ENCODE measurements at regions not wholly inside any gene's neighbourhood (a gene's known extent, or its start where the extent isn't known, plus 50 kb on each side); places are given as distances from the start of the nearest gene placed in this dataset.

DNA sequence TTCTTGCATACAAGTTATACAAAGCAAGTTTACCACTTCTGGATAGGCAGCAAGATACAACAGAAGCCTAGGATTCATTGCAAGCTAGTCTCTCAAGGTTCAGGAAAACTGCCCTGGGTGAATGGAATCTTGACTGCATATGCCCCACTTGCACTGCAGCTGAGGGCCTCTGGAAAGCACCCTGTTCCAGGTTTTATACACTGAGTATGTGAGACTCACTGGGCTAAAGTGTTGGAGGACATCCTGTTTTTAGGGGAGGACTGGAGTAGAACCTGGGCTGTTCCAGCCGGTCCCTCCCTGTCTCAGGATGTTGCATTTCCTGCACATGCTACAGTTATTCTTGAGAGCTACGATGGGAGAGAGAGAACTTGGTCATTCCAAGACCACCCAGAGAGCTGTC lies 168.5 kb upstream of the NUDT6 start:
- TF ChIP-seq, protein P1, sequence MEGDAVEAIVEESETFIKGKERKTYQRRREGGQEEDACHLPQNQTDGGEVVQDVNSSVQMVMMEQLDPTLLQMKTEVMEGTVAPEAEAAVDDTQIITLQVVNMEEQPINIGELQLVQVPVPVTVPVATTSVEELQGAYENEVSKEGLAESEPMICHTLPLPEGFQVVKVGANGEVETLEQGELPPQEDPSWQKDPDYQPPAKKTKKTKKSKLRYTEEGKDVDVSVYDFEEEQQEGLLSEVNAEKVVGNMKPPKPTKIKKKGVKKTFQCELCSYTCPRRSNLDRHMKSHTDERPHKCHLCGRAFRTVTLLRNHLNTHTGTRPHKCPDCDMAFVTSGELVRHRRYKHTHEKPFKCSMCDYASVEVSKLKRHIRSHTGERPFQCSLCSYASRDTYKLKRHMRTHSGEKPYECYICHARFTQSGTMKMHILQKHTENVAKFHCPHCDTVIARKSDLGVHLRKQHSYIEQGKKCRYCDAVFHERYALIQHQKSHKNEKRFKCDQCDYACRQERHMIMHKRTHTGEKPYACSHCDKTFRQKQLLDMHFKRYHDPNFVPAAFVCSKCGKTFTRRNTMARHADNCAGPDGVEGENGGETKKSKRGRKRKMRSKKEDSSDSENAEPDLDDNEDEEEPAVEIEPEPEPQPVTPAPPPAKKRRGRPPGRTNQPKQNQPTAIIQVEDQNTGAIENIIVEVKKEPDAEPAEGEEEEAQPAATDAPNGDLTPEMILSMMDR (IDR thresholded peaks at IDR 0.05), result no peak
- TF ChIP-seq POLR2A (IDR thresholded peaks at IDR 0.05), result no peak
- DNase-seq (no peak), ATAC-seq (no peak)
- H3K36me3 ChIP-seq, result peaks cover 0 to 20% (median 4%) of the 10 kb centered on the region in 9 donors
- H3K27ac ChIP-seq, result no peak overlapping the region
- H3K27me3 ChIP-seq, result no peaks in the 10 kb centered on the region
- 46 to 73% (median 69%) methylated on average over 2 of the region's 2 CpGs for WGBS, 4 donors
- intact Hi-C loops (cut with DNase I), result no loop called here
- H3K4me1 ChIP-seq, result peaks cover 0 to 5% (median 0%) of the 10 kb centered on the region in 12 donors
- H3K4me3 ChIP-seq, result no peak overlapping the region
- H3K9me3 ChIP-seq, result peaks cover 0 to 9% (median 4%) of the 10 kb centered on the region in 12 donors

DNA sequence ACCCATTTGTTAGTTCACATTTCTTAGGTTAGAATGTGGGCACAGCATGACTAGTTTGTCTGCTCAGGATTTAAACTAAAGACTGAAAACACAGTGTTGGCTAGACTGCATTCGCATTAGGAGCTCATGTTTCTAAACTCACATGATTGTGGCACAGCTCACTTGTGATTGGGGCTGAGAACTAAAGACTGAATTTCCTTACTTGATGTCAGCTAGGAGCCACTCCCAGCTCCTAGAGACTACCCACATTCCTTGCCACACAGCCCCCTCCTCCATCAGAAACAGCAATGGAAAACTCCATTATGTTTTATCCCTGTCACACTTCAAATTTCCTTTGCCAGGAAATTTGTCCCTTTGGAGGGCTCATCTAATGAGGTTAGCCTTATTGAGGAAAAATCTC lies 170.2 kb upstream of the NUDT6 start:
- ATAC-seq (no peak), DNase-seq (no peak)
- intact Hi-C loops (cut with DNase I), result no loop called here
- H3K9me3 ChIP-seq, result peaks cover 0 to 9% (median 4%) of the 10 kb centered on the region in 12 donors
- no peaks in the 10 kb centered on the region for H3K27me3 ChIP-seq
- peaks cover 0 to 5% (median 0%) of the 10 kb centered on the region in 12 donors for H3K4me1 ChIP-seq
- 94 to 100% (median 96%) methylated on average over 1 of the region's 1 CpG for WGBS, 4 donors
- TF ChIP-seq POLR2A (IDR thresholded peaks at IDR 0.05), result no peak
- TF ChIP-seq, protein P1 (IDR thresholded peaks at IDR 0.05), result no peak
- no peak overlapping the region for H3K27ac ChIP-seq
- no peak overlapping the region for H3K4me3 ChIP-seq
- H3K36me3 ChIP-seq, result peaks cover 0 to 20% (median 4%) of the 10 kb centered on the region in 9 donors

DNA sequence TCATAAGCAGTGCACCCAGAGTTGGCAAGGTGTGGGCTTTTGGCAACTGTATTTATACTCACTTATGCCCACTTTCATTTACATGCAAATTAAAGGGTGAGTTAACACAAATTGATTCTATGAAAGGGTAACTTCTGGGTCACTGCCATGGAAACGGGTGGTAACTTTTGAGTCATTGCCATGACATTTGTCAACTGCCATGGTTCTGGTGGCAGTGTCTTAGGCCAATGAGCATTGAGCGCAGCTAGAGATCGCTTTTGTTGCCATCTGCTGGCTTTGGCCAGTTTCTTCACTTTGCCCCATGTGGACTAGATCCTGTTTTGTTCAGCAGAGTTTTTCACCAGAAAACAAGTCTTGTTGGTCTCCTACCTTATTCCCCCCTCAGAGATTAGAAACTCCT lies 170.8 kb upstream of the NUDT6 start:
- no peak overlapping the region for H3K4me3 ChIP-seq
- TF ChIP-seq, protein P1 (IDR thresholded peaks at IDR 0.05), result no peak
- no peak for TF ChIP-seq POLR2A (IDR thresholded peaks at IDR 0.05)
- no peaks in the 10 kb centered on the region for H3K4me1 ChIP-seq
- H3K36me3 ChIP-seq, result peaks cover 0 to 20% (median 4%) of the 10 kb centered on the region in 9 donors
- no peaks in the 10 kb centered on the region for H3K27me3 ChIP-seq
- 87 to 97% (median 96%) methylated on average over 3 of the region's 3 CpGs for WGBS, 4 donors
- DNase-seq, result no peak
- intact Hi-C loops (cut with DNase I), result no loop called here
- no peak overlapping the region for H3K27ac ChIP-seq
- peaks cover 0 to 9% (median 4%) of the 10 kb centered on the region in 12 donors for H3K9me3 ChIP-seq
- ATAC-seq, result no peak

DNA sequence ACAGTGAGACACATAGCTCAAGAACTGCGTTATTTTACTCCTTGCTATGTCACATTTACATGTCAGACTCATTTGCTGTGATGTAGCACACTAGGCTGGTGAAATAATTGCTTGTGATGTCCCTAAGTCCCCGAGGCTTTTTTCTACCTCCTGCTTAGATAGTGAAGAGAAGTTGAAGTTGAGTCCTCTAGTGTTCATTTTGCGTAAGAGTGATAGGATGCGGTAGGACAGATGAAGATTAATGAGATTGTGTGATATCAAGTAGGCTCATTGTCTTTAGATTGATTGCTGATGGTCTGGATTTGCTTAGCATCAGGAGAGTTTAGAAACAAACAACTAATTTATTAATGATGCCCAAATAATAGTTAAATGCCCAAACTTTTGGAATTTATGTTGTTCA lies 173.6 kb upstream of the NUDT6 start:
- Histone ChIP-seq H3K27me3 (no peaks in the 10 kb centered on the region), H3K27ac (no peak overlapping the region), H3K36me3 (peaks cover 0 to 14% (median under 1%) of the 10 kb centered on the region in 9 donors), H3K9me3 (peaks cover 0 to 4% (median under 1%) of the 10 kb centered on the region in 12 donors), H3K4me3 (no peak overlapping the region), H3K4me1 (no peaks in the 10 kb centered on the region)
- TF ChIP-seq POLR2A (IDR thresholded peaks at IDR 0.05), result no peak
- DNase-seq, result no peak
- intact Hi-C loops (cut with DNase I), result no loop called here
- 68 to 90% (median 88%) methylated on average over 4 of the region's 4 CpGs for WGBS, 4 donors
- no peak for ATAC-seq

DNA sequence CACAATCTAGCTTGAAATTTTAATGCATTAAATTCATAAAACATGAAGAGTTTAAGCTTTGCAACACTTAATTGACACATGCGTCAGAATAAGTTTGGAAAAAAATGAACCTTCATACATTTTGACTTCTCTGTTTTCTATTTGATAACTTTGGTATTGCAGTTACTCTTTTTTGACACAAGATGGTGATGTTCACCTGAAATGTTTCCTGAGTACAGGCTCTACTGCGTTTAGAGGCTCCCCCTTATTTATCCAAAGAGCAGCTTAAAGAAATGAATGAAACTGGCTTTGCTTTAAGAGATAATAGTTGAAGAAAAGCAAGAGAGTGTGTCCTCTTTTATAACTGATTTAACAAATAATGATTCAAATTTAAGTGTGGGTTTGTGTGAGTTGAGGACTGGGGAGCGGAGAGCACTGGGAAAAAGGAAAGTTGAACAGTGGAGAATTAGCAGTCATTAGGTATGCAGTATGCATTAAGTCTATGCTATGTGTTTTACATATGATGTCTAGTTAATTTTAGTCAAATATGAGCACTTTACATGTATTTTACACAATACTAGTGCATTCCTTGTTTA lies 180.6 kb upstream of the NUDT6 start:
- 50 to 58% (median 53%) methylated on average over 3 of the region's 3 CpGs for WGBS, 4 donors
- Histone ChIP-seq H3K36me3 (no peaks in the 10 kb centered on the region), H3K9me3 (no peaks in the 10 kb centered on the region), H3K27ac (no peak overlapping the region), H3K4me3 (no peak overlapping the region), H3K27me3 (no peaks in the 10 kb centered on the region), H3K4me1 (peaks cover 0 to 20% (median 0%) of the 10 kb centered on the region in 12 donors)
- intact Hi-C loops (cut with DNase I), result loop anchor here (1.0 to 10.0 kb wide), 18 partner anchors 292 to 1222 kb away; partner anchors contain the start of gene SPRY1 (in 2 of the 10)
- no peak for DNase-seq
- ATAC-seq, result peak in 3 of 4 donors; percentile 57 to 85 (median 66)
- TF ChIP-seq, protein P1 (IDR thresholded peaks at IDR 0.05), result peak; percentile 55 to 85 (median 74)
- TF ChIP-seq POLR2A (IDR thresholded peaks at IDR 0.05), result no peak

All from heart left ventricle (tissue), 16 donors.